GM19395 (cell line): ENCODE measurements at regions not wholly inside any gene's neighbourhood (a gene's known extent, or its start where the extent isn't known, plus 50 kb on each side); places are given as distances from the start of the nearest gene placed in this dataset.

ENCODE experiments used
- ATAC-seq: cut with Tn5 transposase; IDR thresholded peaks from one replicate; pipeline ENCODE4 v1.9.1; 2021; ENCODE audit warnings: mild to moderate bottlenecking, moderate library complexity; ENCODE audit not compliant: unreplicated experiment

DNA sequence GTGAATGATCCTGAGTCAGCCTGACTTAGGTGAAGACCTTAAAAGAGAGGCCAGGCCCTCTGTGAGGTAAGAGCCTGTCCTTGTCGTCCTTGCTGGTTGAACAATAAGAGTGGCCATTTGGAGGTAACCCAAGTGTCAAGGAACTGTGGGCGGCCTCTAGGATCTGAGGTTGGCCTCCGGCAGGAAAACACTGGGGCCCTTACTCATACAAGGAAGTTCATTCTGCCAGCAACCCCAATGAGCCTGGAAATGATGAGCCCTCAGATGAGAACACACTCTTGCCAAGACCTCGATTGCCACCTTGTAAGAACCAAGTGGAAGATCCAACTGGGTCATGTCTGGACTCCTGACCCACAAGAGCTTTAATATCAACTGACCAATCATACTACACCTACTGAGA lies 95.5 kb upstream of the LRATD1 start:
- ATAC-seq = no peak

DNA sequence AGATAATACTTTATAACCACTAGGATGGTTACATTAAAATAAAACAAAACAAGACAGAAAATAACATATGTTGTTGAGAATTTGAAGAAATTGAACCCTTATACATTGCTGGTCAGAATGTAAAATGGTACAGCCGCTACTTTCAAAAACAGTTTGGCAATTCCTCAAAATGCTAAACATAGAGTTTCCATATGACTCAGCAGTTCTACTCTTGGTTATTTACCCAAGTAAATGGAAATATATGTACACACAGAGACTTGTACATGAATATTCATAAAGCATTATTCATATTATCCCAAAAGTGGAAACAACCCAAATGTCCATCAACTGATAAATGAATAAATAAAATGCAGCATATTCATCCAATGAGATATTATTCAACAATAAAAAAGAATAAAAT lies 92.5 kb upstream of the LRATD1 start:
- no peak for ATAC-seq

DNA sequence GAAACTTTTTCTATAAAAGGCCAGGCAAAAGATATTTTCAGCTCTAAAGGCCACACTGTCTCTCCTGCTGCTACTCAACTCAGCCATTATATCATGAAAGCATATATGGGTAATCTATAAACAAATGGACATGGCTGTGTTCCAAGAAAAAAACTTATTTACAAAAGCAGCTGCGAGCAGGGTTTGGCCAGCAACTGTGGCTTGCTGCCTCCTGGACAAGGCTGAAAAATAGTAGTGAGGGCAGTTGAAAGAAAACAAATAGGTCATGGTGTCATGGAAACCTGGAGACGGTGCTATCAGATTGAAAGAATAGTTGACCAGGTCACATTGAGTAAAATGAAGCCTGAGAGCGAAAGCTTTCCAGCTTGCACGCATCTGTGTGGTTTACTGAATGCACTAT lies 89.2 kb upstream of the LRATD1 start:
- no peak for ATAC-seq

DNA sequence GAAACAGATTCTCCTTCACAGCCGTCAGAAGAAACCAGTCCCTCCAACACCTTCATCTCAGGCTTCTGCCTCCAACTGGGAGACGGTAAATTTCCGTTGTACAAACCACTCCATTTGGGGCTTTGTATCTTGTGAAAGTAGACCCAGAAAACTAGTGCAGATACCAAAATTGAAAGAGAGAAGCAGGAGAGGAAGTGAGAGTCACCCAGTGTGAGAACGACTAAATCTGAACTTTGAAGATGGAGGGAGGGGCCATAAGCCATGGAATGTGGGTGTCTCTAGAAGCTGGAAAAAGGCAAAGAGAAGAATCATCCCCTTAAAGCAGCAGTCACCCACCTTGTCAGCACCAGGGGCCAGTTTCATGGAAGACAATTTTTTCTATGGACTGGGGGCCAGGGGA lies 88.3 kb upstream of the LRATD1 start:
- ATAC-seq = no peak

DNA sequence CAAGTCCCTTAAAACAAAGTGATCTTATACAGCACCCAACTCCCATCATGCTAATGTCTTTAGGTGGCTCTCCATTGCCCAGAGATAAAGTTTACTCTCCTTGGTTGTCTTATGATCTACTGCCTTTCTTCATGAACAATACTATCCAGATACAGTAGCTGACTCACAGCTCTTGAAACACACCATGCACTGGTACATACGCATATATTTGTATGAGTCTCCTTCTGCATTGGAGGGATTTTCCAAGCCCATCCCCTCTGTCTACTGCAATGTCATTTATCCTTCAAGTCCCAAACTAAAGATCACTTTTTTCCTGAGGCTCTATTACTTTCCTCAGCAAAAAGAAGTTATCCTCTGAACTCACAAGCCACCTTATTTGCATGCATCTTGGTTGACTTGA lies 84.7 kb upstream of the LRATD1 start:
- no peak for ATAC-seq

DNA sequence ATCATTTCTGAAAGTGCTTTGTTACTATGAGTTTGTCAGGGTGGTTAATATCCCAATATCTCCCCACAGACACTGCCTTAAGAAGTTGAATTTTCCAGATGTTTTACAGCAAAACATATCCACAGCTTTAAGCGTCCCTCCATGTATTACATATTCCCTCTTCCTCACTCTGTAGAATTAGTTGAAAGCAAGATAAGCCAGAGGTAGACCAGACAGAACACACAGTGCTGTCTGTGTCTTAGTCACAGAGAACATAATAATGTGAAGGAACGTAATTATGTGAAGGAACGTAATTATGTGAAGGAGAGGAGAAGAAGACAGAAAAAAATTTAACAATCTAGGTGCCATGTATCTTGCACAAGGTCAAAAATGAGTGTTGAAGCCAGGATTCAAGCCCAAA lies 81.9 kb upstream of the LRATD1 start:
- ATAC-seq = no peak

DNA sequence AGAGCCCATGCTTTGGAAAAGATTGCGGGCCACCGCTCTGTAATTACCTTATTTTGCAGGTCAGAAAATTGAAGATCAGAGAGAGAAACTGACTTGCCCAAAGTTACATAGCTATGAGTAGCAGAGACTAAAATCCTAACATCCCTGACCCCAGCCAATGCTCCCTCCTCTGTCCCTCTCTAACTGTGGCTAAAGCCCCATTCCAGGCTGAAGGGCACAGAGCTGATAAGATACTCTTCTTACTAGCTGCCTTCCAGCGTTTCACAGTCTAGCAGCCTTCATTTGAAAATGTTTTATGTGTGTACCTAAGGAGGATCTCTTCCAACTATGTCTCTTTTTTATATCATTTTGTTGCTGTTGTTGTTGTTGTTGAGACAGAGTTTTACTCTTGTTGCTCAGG lies 81.4 kb upstream of the LRATD1 start:
- no peak for ATAC-seq

DNA sequence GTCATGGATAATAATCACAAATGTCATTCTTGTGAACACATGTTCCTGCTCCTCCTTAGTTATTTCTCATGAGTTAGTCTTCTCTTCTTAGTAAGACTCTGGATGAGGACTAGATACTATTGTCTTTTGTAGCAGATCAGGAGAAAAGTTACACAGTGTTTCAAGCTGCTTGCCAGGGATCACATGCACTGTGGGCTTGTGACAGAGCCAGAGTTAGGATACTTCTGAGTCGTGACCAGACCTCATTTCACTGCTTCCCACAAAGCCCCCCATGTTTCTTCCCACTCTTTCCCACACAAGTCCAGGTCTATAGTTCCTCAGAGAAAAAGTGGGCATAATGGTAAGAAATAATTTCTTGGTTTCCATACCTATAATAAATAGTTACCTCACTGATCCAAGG lies 80.2 kb upstream of the LRATD1 start:
- no peak for ATAC-seq

DNA sequence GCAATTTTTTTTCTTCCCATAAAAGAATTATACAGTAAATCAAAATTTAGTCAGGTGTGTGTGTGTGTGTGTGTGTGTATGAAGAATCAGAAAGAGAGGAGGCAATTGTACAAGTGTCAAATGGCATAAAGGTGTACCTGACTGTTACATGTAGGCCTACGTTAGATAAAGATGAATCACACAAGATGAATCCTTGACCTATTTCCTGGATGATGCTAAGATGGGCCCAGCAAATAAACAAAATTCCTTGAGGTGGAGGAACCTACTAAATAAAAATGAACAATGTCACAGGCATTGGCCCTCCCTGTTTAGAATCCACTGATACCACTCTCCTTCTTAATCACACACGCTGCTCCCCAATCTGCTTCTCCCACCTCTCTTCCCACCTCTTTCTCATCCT lies 79.7 kb upstream of the LRATD1 start:
- ATAC-seq = no peak

DNA sequence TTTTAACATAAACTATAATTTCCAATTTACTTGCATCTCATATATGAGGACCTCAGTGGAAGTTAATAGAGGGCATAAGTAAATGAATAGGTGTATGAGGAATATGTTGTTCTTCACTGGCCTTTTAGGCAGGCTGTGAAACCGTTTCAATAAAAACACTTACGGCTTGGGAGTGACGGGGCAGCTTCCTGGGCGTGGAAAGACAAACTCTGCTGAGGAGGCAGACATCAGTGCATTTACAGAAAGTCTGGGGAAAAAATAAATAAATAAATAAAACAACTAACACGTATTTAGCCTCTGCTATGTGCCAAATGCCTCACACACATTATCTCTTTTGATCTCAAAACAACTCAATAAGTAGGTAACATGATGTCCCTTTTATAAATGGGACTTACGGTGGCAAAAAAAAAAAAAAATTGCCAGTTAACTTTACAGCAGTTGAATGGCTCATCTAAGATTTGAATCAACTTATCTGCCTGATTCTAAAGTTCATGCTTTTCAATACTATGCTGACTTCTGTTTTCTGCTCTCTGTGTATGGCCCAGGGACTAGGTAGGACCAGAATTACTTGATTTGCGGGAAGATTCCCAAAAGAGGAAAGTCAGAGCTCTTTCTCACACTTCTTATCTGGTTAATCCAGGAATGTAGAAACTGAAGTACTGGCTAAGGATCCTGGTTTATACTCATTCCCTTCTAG lies 77.5 kb upstream of the LRATD1 start:
- no peak for ATAC-seq

DNA sequence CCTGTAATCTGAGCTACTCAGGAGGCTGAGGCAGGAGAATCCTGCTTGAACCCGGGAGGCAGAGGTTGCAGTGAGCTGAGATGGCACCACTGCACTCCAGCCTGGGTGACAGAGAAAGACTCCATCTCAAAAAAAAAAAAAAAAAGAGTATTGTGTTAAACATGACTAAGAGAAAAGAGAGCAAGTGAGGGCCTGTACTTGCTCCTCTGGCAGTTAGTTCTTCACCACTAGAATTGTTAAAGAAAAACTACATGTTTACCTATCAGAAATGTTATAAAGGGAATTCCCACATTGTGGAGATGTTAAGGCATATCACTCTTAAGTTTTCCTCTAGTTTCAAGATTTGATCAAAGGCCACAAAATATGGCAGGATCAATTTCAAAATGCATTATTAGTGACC lies 75.4 kb upstream of the LRATD1 start:
- no peak for ATAC-seq

DNA sequence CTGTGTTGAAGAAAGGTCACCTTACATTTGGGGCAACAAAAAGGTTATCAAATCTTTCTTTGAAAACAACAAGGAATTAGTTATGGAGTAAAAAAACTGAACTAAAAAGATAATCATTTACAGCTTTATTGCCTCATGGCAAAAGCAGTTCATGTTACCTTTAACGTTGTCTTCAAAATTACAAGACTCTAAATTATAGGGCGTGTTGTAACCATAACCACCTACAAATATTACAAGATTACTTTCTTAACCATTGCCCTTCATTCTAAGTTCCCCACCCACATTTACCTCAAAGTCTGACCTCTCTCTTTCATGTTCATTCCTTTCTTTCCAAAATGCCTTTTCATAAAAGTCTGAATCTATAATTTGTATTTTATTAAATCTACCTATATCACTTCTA lies 74.6 kb upstream of the LRATD1 start:
- no peak for ATAC-seq

DNA sequence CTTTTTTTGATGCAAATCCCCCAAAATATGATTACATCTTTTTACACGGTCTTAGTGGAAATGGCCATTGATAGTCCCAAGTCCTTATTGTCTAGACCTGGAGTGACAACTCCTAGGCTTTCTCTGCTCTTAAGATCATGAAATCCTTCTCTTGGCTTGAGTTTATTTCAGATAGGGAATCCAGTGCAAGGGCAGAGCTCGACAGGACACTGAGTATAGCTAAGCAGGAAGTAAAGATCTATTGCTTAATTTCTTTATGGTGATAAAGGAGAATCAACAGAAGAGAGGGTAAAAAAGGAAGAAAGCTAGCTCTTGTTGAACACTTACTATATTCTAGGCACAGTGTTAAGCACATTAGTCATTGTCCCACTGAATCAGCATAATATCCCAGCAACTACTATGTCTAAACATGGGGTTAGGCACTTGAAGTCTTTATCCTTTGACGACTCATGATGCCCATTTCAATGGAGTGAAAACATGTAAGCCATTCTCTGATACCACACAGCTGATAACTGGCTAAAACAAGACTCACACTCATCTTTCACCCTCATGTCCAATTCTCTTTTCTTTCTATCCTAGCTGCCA lies 74.1 kb upstream of the LRATD1 start:
- no peak for ATAC-seq

DNA sequence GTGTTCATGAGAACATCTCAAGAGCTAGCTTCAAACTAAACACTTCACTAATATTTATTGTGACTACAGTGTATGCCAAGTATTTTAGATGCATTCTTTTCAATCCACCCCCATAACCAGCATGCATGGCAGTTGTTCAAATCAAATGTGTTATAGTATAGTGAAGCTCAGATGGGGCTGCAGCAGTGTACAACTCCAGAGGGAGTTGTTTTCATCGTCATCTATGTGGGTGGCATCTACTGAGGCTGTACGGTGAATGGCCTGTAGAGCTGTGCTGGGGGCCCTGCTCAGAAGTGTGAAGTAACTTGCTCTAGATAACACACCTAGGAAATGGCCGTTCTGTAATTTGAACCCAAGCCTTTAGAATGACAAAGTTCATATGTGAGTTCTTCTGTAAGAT lies 71.8 kb upstream of the LRATD1 start:
- ATAC-seq = no peak

DNA sequence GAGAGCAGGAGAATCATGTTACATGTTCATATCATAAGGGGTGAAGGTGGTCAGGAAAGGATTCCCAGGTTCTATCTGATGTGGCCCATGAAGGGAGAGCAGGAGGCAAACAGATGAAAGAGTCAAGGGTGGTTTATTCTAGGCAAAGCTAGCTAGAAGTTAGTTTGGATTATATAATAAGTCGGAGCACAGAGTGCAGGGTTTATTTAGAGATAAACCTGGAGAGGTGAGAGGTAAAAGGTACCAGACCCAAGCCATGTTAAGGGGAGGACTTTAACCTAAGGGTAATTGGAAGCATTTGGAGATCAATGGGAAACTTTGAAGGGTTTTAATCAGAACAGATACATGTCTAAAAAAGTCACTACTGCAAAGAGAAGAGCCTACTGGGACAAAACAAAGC lies 69.2 kb upstream of the LRATD1 start:
- no peak for ATAC-seq

DNA sequence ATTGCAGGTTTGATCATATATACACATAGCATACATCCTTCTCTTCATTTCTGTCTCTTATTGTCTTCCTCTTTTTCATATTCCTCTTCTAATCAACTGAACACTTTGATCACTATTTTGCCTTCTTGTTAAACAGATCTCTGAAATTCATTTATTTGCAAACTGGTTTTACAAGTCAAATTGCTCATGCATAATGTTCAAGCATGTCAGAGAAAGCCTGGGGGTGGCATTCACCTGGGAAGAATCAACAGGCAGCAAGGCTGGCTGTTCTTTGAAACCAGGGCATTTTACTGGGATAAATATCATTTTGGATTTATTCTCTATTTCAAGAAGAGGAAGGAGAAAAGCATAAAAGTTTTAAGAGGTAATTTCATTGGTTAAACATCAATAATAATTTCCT lies 66.9 kb upstream of the LRATD1 start:
- no peak for ATAC-seq

DNA sequence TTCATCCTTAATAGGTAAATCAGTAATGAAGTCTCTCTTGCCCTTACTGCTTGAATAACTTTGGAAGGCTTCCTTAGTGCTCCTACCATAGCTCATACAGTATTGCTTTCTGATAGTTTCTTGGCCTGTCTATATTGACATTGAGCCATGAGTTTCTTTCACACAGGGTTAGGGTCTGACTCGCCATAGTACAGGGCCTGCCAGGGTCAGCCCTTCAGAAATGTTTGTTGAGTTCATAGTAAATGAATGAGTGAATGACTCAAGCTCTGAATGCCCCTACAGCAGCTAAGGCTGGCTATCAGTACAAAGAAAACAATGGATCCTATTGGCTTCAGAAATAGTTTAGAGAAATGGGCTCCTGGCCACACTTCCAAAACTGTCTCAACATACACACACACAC lies 65.0 kb upstream of the LRATD1 start:
- no peak for ATAC-seq

DNA sequence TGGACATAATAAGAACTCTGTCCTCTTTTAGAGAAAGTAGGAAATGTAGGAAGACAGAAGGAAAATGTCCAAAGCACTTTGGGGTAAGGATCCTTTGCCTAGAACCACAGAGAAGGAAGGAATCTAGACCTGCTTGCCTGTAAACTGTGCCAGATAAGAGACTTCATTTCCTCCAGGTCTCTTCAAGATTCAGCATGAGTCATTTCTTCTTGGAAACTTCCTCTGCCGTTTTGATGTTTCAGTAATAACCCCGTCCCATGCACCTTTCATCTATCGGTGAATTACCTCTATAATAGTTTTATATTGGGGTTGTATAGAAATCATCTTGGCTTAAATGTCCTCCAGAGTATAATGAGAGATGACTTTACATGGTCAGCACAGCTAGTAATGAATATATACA lies 63.2 kb upstream of the LRATD1 start:
- ATAC-seq = no peak

DNA sequence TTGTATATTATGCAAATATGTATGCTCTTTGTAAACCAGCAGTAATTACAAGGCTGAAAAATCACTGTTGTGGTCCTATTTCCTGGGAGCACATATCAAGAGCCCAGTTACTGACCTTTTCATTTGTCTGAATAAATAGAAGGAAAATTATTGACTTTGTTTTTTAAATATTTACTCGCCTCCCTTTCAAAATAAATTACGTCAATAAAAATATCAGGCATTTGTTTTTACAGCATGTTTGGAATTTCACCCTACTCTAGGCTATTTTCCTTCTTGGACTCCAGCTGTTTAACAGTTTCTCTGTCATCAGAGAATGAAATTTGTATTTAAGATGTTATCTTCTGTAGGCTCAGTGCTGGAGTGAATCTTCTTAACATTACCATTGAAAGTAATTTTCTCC lies 59.9 kb upstream of the LRATD1 start:
- no peak for ATAC-seq

DNA sequence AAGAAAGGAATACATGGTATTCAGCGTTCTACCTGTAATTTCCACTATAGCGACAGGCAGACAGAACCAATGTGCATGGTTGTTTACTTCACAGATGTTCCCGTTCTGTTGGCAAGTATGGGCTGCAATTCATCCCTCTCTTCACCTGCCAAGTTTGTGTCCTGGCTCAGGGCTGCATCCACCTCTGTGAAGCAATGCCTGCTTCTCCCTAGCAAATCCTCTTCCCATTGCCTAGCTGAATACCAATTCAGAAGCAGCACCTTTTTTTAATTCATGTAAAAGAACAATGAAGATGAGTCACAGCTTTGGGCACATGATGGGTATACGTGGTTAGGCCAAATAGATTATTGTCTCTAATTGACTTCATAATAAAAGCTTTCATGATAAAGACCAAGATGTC lies 54.7 kb upstream of the LRATD1 start:
- ATAC-seq = no peak
